ENCODE measurements at regions not wholly inside any gene's neighbourhood (a gene's known extent, or its start where the extent isn't known, plus 50 kb on each side); places are given as distances from the start of the nearest gene placed in this dataset.

DNA sequence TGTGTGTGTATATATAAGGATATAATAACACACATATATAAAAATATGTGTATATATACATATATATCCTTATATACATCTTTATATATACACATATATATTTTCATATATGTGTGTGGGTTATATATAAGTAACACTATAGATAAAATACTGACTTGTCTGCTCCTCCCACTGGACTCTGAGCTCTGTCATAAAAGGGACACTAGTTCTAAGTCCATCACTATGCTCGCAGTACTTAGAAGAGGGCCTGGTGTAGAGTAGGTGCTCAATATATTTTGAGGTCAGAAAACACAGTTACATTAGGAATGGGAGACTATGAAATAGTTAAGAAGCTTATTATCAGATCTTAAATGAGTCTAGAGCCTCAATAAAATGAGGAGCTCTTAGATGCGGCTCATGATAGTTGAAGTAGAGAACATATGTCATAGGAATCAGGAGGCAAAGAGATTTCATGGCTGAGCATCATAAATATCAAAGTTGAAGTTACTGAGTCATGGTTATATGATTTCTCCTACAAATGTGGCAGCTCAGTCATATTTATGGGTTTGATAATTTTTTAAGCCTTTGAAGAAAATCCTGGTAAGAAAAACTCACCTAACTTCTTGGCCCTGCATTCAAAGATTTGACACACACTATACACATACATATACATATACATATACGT, 371.2 kb upstream of the THBS1 start:
- TF ChIP-seq, protein P1, sequence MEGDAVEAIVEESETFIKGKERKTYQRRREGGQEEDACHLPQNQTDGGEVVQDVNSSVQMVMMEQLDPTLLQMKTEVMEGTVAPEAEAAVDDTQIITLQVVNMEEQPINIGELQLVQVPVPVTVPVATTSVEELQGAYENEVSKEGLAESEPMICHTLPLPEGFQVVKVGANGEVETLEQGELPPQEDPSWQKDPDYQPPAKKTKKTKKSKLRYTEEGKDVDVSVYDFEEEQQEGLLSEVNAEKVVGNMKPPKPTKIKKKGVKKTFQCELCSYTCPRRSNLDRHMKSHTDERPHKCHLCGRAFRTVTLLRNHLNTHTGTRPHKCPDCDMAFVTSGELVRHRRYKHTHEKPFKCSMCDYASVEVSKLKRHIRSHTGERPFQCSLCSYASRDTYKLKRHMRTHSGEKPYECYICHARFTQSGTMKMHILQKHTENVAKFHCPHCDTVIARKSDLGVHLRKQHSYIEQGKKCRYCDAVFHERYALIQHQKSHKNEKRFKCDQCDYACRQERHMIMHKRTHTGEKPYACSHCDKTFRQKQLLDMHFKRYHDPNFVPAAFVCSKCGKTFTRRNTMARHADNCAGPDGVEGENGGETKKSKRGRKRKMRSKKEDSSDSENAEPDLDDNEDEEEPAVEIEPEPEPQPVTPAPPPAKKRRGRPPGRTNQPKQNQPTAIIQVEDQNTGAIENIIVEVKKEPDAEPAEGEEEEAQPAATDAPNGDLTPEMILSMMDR (IDR thresholded peaks at IDR 0.05; ENCODE audit: control extremely low read depth in 1 of 3, insufficient read depth in 1 of 3, low read depth in 1 of 3, low read length in 3 of 3), result no peak
- no peak for TF ChIP-seq RNF2 (IDR thresholded peaks at IDR 0.05; ENCODE audit: borderline replicate concordance, low read depth, low read length, missing control alignments, poor library complexity, severe bottlenecking)
- TF ChIP-seq CBX5 (IDR thresholded peaks at IDR 0.05; ENCODE audit: low read depth, low read length), result no peak
- no peak for TF ChIP-seq CREB1 (IDR thresholded peaks at IDR 0.05)
